ENCODE measurements at regions not wholly inside any gene's neighbourhood (a gene's known extent, or its start where the extent isn't known, plus 50 kb on each side); places are given as distances from the start of the nearest gene placed in this dataset.

- TF ChIP-seq CTCF (IDR thresholded peaks at IDR 0.05) (no peak), POLR2A (IDR thresholded peaks at IDR 0.05) (no peak)
Observed at GRCh38 chr7:110442381-110442837, 648.5 kb upstream of the LRRN3 start.

Data from uterus (tissue), 2 donors.